ENCODE measurements at regions not wholly inside any gene's neighbourhood (a gene's known extent, or its start where the extent isn't known, plus 50 kb on each side); places are given as distances from the start of the nearest gene placed in this dataset.

- intact Hi-C loops (cut with DNase I): no loop called here
- H3K4me3 ChIP-seq: no peak overlapping the region
- 39 to 51% (median 48%) methylated on average over 3 of the region's 3 CpGs for WGBS, 4 donors
- H3K9me3 ChIP-seq (replicated peaks in 1 of 3): no peaks in the 10 kb centered on the region
- no peak overlapping the region for H3K27ac ChIP-seq
- no peaks in the 10 kb centered on the region for H3K4me1 ChIP-seq (replicated peaks in 1 of 2)
- no peaks in the 10 kb centered on the region for H3K36me3 ChIP-seq (replicated peaks in 1 of 2)
- no peaks in the 10 kb centered on the region for H3K27me3 ChIP-seq
- no peak for TF ChIP-seq POLR2A (IDR thresholded peaks at IDR 0.05)
- TF ChIP-seq, protein P1, sequence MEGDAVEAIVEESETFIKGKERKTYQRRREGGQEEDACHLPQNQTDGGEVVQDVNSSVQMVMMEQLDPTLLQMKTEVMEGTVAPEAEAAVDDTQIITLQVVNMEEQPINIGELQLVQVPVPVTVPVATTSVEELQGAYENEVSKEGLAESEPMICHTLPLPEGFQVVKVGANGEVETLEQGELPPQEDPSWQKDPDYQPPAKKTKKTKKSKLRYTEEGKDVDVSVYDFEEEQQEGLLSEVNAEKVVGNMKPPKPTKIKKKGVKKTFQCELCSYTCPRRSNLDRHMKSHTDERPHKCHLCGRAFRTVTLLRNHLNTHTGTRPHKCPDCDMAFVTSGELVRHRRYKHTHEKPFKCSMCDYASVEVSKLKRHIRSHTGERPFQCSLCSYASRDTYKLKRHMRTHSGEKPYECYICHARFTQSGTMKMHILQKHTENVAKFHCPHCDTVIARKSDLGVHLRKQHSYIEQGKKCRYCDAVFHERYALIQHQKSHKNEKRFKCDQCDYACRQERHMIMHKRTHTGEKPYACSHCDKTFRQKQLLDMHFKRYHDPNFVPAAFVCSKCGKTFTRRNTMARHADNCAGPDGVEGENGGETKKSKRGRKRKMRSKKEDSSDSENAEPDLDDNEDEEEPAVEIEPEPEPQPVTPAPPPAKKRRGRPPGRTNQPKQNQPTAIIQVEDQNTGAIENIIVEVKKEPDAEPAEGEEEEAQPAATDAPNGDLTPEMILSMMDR (IDR thresholded peaks at IDR 0.05): no peak
- no peak for DNase-seq
Observed at GRCh38 chr7:32275216-32276009, 205.2 kb upstream of the PDE1C start.

DNA sequence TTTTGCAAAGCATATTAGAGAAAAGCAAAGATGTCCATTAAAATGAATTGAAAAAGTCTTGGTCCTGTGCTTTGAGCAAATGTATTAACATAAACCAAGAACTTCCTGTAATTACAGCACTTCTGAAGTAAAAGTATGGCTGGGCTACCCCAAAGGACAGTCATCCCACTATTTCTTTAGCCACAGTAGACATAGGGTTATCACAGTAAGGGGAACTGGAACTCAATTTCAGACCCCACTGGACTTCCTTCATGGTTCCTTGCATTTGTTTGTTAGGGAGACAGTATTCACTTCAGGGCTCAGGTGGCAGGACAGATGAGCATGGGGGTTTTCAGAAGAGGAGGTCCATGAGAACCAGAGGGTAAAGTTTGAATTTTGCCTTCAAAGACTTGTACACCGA, 203.1 kb upstream of the PDE1C start:
- no peaks in the 10 kb centered on the region for H3K36me3 ChIP-seq (replicated peaks in 1 of 2)
- no peak overlapping the region for H3K27ac ChIP-seq
- H3K27me3 ChIP-seq: no peaks in the 10 kb centered on the region
- H3K4me3 ChIP-seq: no peak overlapping the region
- WGBS, 4 donors: 82 to 94% (median 88%) methylated on average over 1 of the region's 1 CpG
- no peak for TF ChIP-seq POLR2A (IDR thresholded peaks at IDR 0.05)
- no peaks in the 10 kb centered on the region for H3K4me1 ChIP-seq (replicated peaks in 1 of 2)
- no peaks in the 10 kb centered on the region for H3K9me3 ChIP-seq (replicated peaks in 1 of 3)
- intact Hi-C loops (cut with DNase I): no loop called here
- no peak for DNase-seq

DNA sequence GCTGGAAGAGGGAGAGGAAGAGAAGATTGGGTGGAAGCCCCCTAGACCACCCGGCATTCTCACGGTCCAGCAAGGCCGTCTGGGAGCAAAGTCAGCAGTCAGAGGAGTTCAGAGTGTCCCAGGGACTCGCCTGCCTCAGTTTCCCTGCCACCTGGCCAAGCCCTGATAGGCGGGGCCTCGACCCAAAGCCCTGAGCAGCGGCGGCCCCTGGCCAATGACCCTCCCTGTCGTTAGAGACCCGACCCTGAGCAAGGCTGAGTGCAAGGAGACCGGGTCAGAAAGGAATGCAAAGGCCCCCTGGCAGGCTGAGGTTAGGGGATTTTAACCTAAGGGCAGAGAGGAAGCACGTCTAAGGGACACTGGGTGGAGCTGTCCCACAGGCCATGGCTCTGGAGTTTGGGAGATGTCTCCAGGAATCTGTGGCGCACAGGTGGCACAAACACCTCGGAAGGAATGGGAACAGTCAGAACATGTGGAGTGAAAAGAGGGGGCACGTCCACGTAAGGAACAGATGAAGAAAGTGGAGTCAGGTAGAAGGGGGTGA, 196.8 kb upstream of the PDE1C start:
- Histone ChIP-seq H3K36me3 (replicated peaks in 1 of 2) (no peaks in the 10 kb centered on the region), H3K4me3 (no peak overlapping the region), H3K9me3 (replicated peaks in 1 of 3) (no peaks in the 10 kb centered on the region), H3K4me1 (replicated peaks in 1 of 2) (no peaks in the 10 kb centered on the region), H3K27me3 (no peaks in the 10 kb centered on the region), H3K27ac (no peak overlapping the region)
- TF ChIP-seq, protein P1 (IDR thresholded peaks at IDR 0.05): no peak
- no peak for TF ChIP-seq POLR2A (IDR thresholded peaks at IDR 0.05)
- intact Hi-C loops (cut with DNase I): no loop called here
- 55 to 58% (median 57%) methylated on average over 16 of the region's 16 CpGs for WGBS, 4 donors
- no peak for DNase-seq

DNA sequence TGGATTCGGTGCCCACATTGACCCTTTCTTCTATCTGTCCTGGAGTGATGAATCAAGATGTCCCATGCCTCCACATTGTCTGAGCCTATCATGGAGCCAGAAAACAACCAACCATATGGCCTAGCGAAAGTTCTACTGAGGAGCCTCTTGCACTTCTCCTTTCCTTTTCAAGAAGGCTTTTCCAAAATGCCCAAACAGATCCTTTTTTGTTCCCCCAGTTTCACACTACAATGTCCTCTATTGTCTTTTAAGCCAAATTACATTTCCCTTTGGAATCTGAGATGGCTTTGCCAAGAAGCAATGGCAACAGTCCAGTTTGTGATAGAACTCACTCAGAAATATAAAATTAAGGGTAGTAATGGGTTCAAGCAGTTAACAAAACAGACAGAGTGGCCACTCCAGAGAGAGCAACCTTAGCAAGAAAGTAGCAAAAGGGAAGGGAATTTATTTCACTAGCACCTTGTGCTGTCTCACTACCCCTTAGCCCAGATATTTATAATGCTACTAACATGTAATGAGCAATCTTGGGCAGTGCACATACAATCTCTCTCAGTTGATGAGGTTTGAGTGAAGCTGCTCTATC, 194.6 kb upstream of the PDE1C start:
- Histone ChIP-seq H3K27ac (no peak overlapping the region), H3K4me1 (replicated peaks in 1 of 2) (no peaks in the 10 kb centered on the region), H3K4me3 (no peak overlapping the region), H3K9me3 (replicated peaks in 1 of 3) (no peaks in the 10 kb centered on the region), H3K36me3 (replicated peaks in 1 of 2) (no peaks in the 10 kb centered on the region), H3K27me3 (no peaks in the 10 kb centered on the region)
- DNase-seq: no peak
- WGBS, 4 donors: 61 to 79% (median 75%) methylated on average over 2 of the region's 2 CpGs
- intact Hi-C loops (cut with DNase I): no loop called here
- TF ChIP-seq, protein P1 (IDR thresholded peaks at IDR 0.05): no peak
- no peak for TF ChIP-seq POLR2A (IDR thresholded peaks at IDR 0.05)
